Stimulated activated CD4-positive, alpha-beta T cell treated with anti-CD3 and anti-CD28 coated beads, TNF-alpha, amount 100 ng/mL, for 1 hour (primary cell): ENCODE measurements at regions not wholly inside any gene's neighbourhood (a gene's known extent, or its start where the extent isn't known, plus 50 kb on each side); places are given as distances from the start of the nearest gene placed in this dataset.
"Not testable (repeated sequence)": the region's sequence is repeated elsewhere in the genome, so short reads cannot be mapped to it uniquely, and the experiment has no call there.

ENCODE experiments used
- DNase-seq, 3 donors: peaks; one replicate each; pipeline ENCODE4 v3.0.0-alpha.2; 2020; ENCODE audit warnings: low read depth in 3 of 3, low spot score in 1 of 3

GRCh38 chr4:66482186-66482585 is 811.9 kb upstream of the EPHA5 start:
- DNase-seq = no peak

GRCh38 chr4:66475596-66475995 is 805.3 kb upstream of the EPHA5 start:
- DNase-seq = no peak

DNA sequence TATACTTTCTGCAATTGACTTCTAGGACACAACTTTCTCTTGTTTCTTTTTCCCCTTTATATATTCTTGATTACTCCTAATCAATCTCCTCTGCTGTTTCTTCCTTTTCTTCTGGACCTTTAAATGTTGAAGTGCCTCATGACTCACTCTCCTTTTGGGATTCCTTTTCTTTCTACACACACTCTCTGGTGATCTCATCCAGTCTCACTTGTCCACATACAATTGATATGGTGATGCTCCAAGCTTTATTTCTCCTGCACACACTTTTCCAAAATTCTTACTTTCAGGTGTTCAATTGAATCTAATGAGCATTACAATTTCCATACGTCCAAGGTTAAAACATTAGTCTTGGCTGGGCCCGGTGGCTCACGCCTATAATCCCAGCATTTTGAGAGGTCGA is 794.8 kb upstream of the EPHA5 start:
- no peak for DNase-seq

GRCh38 chr4:66462890-66463289 is 792.6 kb upstream of the EPHA5 start:
- not testable (repeated sequence) for DNase-seq

GRCh38 chr4:66451741-66452140 is 781.5 kb upstream of the EPHA5 start:
- DNase-seq = no peak

DNA sequence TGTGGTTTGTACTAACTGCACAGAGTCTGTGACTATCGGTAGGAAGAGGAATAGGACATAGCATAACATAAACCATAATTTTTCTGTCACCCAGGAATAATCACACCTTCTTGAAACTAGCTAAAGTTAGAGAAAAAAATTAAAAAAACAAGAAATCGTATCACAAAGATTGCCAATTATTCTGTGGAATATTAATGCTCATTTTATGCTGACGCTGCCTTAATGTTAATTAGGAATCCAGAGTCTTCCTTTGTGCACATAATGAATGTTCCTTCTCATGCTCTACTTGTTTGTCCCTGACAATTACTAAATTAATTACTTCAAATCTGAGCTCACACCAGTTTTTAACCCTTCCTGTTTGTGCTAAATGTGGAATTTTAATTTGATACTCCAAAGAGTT is 772.7 kb upstream of the EPHA5 start:
- DNase-seq = no peak

DNA sequence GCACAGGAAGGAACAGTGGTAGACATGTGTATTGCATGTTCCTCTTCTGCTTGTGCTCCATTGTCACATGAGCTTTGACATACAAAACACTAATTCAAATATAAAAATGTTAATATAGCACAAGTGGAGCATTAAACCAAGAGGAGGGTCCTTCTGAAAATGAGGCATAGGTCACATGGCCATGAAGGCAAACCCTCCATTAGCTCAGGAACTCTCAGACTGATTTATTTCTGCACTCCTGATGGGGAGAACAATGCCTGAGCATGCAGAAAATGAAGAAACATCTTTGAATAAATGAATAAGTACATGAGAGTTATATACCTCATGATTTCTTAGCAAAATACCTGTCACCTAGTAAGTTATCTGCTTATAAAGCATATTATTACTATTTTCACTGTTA is 769.2 kb upstream of the EPHA5 start:
- no peak for DNase-seq

DNA sequence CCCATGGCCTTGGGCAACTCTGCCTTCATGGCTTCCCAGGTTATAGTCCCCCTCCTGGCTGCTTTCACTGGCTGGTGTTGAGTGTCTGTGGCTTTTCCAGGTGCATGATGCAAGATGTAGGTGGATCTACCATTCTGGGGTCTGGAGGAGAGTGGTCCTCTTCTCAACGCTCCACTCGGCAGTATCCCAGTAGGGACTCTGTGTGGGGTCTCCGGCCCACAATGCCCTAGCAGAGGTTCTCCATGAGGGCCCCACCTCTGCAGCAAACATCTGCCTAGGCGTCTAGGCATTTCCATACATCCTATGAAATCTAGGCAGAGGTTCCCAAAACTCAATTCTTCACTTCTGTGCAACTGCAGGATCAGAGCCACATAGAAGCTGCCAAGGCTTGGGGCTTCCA is 763.4 kb upstream of the EPHA5 start:
- no peak for DNase-seq

- DNase-seq = no peak
Measured at GRCh38 chr4:66430856-66431255, 760.6 kb upstream of the EPHA5 start.

GRCh38 chr4:66429276-66429675 is 759.0 kb upstream of the EPHA5 start:
- DNase-seq = no peak

- DNase-seq = no peak
Measured at GRCh38 chr4:66416425-66416824, 746.1 kb upstream of the EPHA5 start.

- DNase-seq = no peak
Measured at GRCh38 chr4:66404141-66404540, 733.9 kb upstream of the EPHA5 start.

DNA sequence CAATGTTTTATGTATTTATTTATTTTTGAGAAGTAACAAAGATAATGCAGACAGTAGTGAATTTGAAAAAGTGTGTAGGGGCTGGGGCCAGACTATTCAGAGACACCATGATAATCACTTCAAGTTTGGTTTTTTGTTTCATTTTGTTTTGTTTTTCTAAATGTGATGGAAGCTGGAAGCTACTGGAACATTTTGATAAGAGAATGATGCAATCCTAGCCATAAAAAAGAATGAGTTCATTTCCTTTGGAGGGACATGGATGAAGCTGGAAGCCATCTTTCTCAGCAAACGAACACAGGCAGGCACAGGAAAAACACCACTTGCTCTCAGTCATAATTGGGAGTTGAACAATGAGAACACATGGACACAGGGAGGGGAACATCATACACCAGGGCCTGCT is 706.6 kb upstream of the EPHA5 start:
- no peak for DNase-seq

DNA sequence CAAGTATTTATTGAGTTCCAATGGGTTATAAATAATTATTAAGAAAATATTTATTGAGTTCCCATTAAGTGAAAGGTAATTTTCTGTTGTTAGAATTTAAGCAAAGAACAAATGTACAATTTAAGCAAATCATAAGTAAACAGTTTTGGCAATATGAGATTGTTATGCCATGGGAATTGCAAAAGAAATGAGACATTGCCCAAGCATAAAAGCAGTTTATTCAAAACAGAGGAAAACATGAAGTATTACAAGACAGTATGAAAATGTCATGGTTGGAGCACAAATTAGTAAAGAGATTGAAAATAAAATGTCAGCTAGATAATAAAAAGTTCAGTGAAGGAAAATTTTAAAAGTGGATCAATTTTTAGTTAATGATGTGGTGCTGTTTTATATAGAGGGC is 706.1 kb upstream of the EPHA5 start:
- no peak for DNase-seq

GRCh38 chr4:66373268-66373667 is 703.0 kb upstream of the EPHA5 start:
- no peak for DNase-seq

- DNase-seq = no peak
Measured at GRCh38 chr4:66372706-66373105, 702.4 kb upstream of the EPHA5 start.

- DNase-seq = no peak
Measured at GRCh38 chr4:66367043-66367660, 696.9 kb upstream of the EPHA5 start.

GRCh38 chr4:66360395-66360794 is 690.1 kb upstream of the EPHA5 start:
- DNase-seq = not testable (repeated sequence)

GRCh38 chr4:66357316-66357715 is 687.0 kb upstream of the EPHA5 start:
- DNase-seq = no peak

DNA sequence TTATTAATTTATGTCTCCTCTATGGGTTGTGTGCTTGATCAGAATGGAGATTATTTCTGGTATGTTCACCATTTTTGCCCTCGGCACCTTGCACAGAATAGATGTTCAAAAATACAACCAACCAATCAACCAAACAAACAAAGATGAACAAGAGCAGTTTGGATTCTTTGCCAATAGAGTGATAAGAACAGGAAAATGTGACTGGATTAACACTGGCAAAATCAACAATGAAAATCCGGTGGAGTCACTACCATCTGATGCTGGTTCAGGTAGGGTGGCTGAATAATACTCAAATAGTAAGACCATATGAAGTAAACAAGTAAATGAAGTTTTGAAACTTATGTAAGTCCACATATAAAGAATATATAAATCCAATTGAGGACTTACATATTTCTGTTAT is 685.0 kb upstream of the EPHA5 start:
- no peak for DNase-seq

GRCh38 chr4:66351761-66352160 is 681.5 kb upstream of the EPHA5 start:
- DNase-seq = no peak

GRCh38 chr4:66340286-66340893 is 670.1 kb upstream of the EPHA5 start:
- no peak for DNase-seq

- DNase-seq = no peak
Measured at GRCh38 chr4:66339007-66339406, 668.7 kb upstream of the EPHA5 start.
